ENCODE measurements at regions not wholly inside any gene's neighbourhood (a gene's known extent, or its start where the extent isn't known, plus 50 kb on each side); places are given as distances from the start of the nearest gene placed in this dataset.

DNA sequence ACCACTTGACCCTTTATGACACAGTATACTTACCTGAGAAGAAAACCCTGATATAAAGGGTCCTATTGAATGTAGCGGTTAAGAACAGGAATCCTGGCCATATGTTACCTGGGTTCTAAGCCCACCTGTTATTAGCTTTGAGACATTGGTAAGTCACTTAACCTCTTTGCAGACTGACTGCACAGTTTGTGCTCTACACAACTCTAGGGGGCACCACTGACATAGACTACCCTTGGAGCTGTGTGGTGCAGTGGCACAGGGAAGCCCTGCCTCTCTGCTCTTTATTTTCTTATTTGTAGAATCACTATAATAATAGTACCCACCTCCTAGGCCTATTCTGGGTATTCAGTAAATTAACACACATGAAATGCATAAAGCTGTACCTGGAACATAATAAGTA lies 165.6 kb downstream of the C1orf94 start:
- ATAC-seq, result no peak
- intact Hi-C loops (cut with micrococcal nuclease), result no loop called here
- DNase-seq (ENCODE audit: low read depth, low spot score), result no peak
- TF ChIP-seq YY1 (IDR thresholded peaks at IDR 0.05; ENCODE audit: extremely low read depth, insufficient replicate concordance, low read depth, low read length) (no peak), ZNF274 (IDR thresholded peaks at IDR 0.05; ENCODE audit: low read depth, low read length) (no peak), POLR2AphosphoS5 (IDR thresholded peaks at IDR 0.05; ENCODE audit: low read depth, low read length) (no peak), JUND (IDR thresholded peaks at IDR 0.05) (no peak), EZH2phosphoT487 (IDR thresholded peaks at IDR 0.05; ENCODE audit: borderline replicate concordance) (no peak), ELF1 (IDR thresholded peaks at IDR 0.05; ENCODE audit: borderline replicate concordance, low read depth) (no peak), EGR1 (IDR thresholded peaks at IDR 0.05; ENCODE audit: low read depth) (no peak), CTCF (IDR thresholded peaks at IDR 0.05 in 2 of 3, conservative IDR thresholded peaks at IDR 0.05 in 1 of 3; ENCODE audit: borderline replicate concordance in 1 of 3, insufficient read depth in 1 of 3, low read depth in 2 of 3, low read length in 2 of 3) (peak in 2 of 3 experiments; percentile 15 to 21; a peak in 1 of 6 replicates), SP1 (IDR thresholded peaks at IDR 0.05; ENCODE audit: low read depth) (no peak), RAD21 (IDR thresholded peaks at IDR 0.05; ENCODE audit: low read depth) (peak; percentile 14; the same call in 1 of the 2 replicates), SIN3A (IDR thresholded peaks at IDR 0.05; ENCODE audit: low read depth) (no peak), TCF7L2 (IDR thresholded peaks at IDR 0.05; ENCODE audit: borderline replicate concordance, extremely low read depth, insufficient read depth, insufficient read length) (no peak), CEBPB (IDR thresholded peaks at IDR 0.05; ENCODE audit: low read depth) (no peak)
- TF ChIP-seq, protein P1, sequence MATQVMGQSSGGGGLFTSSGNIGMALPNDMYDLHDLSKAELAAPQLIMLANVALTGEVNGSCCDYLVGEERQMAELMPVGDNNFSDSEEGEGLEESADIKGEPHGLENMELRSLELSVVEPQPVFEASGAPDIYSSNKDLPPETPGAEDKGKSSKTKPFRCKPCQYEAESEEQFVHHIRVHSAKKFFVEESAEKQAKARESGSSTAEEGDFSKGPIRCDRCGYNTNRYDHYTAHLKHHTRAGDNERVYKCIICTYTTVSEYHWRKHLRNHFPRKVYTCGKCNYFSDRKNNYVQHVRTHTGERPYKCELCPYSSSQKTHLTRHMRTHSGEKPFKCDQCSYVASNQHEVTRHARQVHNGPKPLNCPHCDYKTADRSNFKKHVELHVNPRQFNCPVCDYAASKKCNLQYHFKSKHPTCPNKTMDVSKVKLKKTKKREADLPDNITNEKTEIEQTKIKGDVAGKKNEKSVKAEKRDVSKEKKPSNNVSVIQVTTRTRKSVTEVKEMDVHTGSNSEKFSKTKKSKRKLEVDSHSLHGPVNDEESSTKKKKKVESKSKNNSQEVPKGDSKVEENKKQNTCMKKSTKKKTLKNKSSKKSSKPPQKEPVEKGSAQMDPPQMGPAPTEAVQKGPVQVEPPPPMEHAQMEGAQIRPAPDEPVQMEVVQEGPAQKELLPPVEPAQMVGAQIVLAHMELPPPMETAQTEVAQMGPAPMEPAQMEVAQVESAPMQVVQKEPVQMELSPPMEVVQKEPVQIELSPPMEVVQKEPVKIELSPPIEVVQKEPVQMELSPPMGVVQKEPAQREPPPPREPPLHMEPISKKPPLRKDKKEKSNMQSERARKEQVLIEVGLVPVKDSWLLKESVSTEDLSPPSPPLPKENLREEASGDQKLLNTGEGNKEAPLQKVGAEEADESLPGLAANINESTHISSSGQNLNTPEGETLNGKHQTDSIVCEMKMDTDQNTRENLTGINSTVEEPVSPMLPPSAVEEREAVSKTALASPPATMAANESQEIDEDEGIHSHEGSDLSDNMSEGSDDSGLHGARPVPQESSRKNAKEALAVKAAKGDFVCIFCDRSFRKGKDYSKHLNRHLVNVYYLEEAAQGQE (IDR thresholded peaks at IDR 0.05; ENCODE audit: low read depth), result no peak
- TF ChIP-seq, protein P2, sequence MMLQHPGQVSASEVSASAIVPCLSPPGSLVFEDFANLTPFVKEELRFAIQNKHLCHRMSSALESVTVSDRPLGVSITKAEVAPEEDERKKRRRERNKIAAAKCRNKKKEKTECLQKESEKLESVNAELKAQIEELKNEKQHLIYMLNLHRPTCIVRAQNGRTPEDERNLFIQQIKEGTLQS (IDR thresholded peaks at IDR 0.05), result no peak
- Histone ChIP-seq H3K9ac (ENCODE audit: low read length) (no peak overlapping the region), H4K20me1 (ENCODE audit: insufficient read depth) (no peaks in the 10 kb centered on the region), H3K79me2 (ENCODE audit: insufficient read depth, low read length) (no peaks in the 10 kb centered on the region), H3K4me2 (ENCODE audit: low read length) (no peak overlapping the region), H3K36me3 (ENCODE audit: control insufficient read depth in 1 of 2, insufficient read depth in 2 of 2, low read length in 2 of 2) (no peaks in the 10 kb centered on the region), H3K9me3 (ENCODE audit: control insufficient read depth in 1 of 2, insufficient read depth in 1 of 2, low read depth in 1 of 2, low read length in 2 of 2) (no peaks in the 10 kb centered on the region), H2AFZ (ENCODE audit: low read depth, low read length, poor library complexity, severe bottlenecking) (no peak overlapping the region), H3K4me1 (ENCODE audit: control insufficient read depth in 1 of 2, insufficient read depth in 2 of 2, low read length in 2 of 2) (no peaks in the 10 kb centered on the region), H3K4me3 (replicated peaks in 1 of 2; ENCODE audit: low read depth in 1 of 2, low read length in 2 of 2) (no peak overlapping the region), H3K27me3 (ENCODE audit: insufficient read depth, low read length) (peaks cover 28% of the 10 kb centered on the region), H3K9me2 (ENCODE audit: insufficient read depth) (no peaks in the 10 kb centered on the region), H3K27ac (ENCODE audit: low read depth, low read length) (no peak overlapping the region)
- ChIA-PET POLR2A (no interaction called here), RAD21 (ENCODE audit: low non-redundant PET in 1 of 2, low total read pairs in 2 of 2, uncharacterized antibody in 2 of 2, unreplicated experiment in 2 of 2) (no interaction called here), CTCF (no interaction called here)
- BruUV-seq (replicated peaks), result no TSS peak

All from HCT116 (cell line).